Activated CD8-positive, alpha-beta memory T cell treated with anti-CD3 and anti-CD28 coated beads, Interleukin-2, amount 10 ng/mL, durations not matched to agents 7 days and 5 days (primary cell): ENCODE measurements at regions not wholly inside any gene's neighbourhood (a gene's known extent, or its start where the extent isn't known, plus 50 kb on each side); places are given as distances from the start of the nearest gene placed in this dataset.

ENCODE experiments used
- ATAC-seq: fragments of 150-1000 bp; cut with Tn5 transposase; one replicate; pipeline ENCODE4 v1.10.0; 2021; ENCODE audit warnings: moderate library complexity
- CTCF ChIA-PET: fragments of 350-600 bp; sonication (Branson Sonifier 250); formaldehyde crosslinking; loops from one replicate; lab custom pipeline; 2021; ENCODE audit warnings: antibody characterized with exemption; lab: Charles Lee
- DNase-seq: peaks from one replicate; pipeline ENCODE4 v3.0.0-alpha.2; 2020
- H3K27ac Mint-ChIP-seq: one replicate; pipeline ENCODE4 v1.8.0; 2021; ENCODE audit warnings: mild to moderate bottlenecking, mixed read lengths
- H3K27me3 Mint-ChIP-seq: one replicate; pipeline ENCODE4 v1.8.0; 2021; ENCODE audit warnings: mixed read lengths
- H3K36me3 Mint-ChIP-seq: one replicate; pipeline ENCODE4 v1.8.0; 2021; ENCODE audit warnings: mild to moderate bottlenecking, mixed read lengths
- H3K4me1 Mint-ChIP-seq: one replicate; pipeline ENCODE4 v1.8.0; 2021; ENCODE audit warnings: mixed read lengths
- H3K4me3 Mint-ChIP-seq: one replicate; pipeline ENCODE4 v1.8.0; 2021; ENCODE audit warnings: mild to moderate bottlenecking, moderate library complexity, mixed read lengths
- H3K9me3 Mint-ChIP-seq: one replicate; pipeline ENCODE4 v1.8.0; 2022; ENCODE audit warnings: low read depth, mixed read lengths

GRCh38 chr5:174355208-174355612 lies 309.7 kb downstream of the NSG2 start:
- peaks cover 7% of the 10 kb centered on the region for H3K9me3 Mint-ChIP-seq
- ATAC-seq, result no peak
- H3K4me3 Mint-ChIP-seq, result no peak overlapping the region
- H3K4me1 Mint-ChIP-seq, result no peaks in the 10 kb centered on the region
- no peaks in the 10 kb centered on the region for H3K27me3 Mint-ChIP-seq
- DNase-seq, result no peak
- no peak overlapping the region for H3K27ac Mint-ChIP-seq
- CTCF ChIA-PET, result no interaction called here
- H3K36me3 Mint-ChIP-seq, result no peaks in the 10 kb centered on the region

- Mint-ChIP-seq H3K4me1 (no peaks in the 10 kb centered on the region), H3K9me3 (peaks cover 7% of the 10 kb centered on the region), H3K27ac (no peak overlapping the region), H3K4me3 (no peak overlapping the region), H3K27me3 (no peaks in the 10 kb centered on the region), H3K36me3 (no peaks in the 10 kb centered on the region)
- CTCF ChIA-PET, result no interaction called here
- ATAC-seq (no peak), DNase-seq (no peak)
These were observed 310.5 kb downstream of the NSG2 start for GRCh38 chr5:174355995-174356394.

- no peak for ATAC-seq
- Mint-ChIP-seq H3K27ac (no peak overlapping the region), H3K36me3 (no peaks in the 10 kb centered on the region), H3K4me1 (no peaks in the 10 kb centered on the region), H3K4me3 (no peak overlapping the region), H3K9me3 (peaks cover 7% of the 10 kb centered on the region), H3K27me3 (no peaks in the 10 kb centered on the region)
- CTCF ChIA-PET, result no interaction called here
- no peak for DNase-seq
These were observed 311.0 kb downstream of the NSG2 start for GRCh38 chr5:174356536-174356935.

GRCh38 chr5:174358276-174358675 lies 312.8 kb downstream of the NSG2 start:
- Mint-ChIP-seq H3K9me3 (peaks cover 12% of the 10 kb centered on the region), H3K36me3 (no peaks in the 10 kb centered on the region), H3K27me3 (no peaks in the 10 kb centered on the region), H3K27ac (no peak overlapping the region), H3K4me3 (no peak overlapping the region), H3K4me1 (no peaks in the 10 kb centered on the region)
- ATAC-seq (no peak), DNase-seq (no peak)
- CTCF ChIA-PET, result interaction anchor here (1.0 kb wide), 1 partner anchor 46 kb away, joined by 3 read pairs; no protein-coding TSS in a partner anchor

- Mint-ChIP-seq H3K27me3 (no peaks in the 10 kb centered on the region), H3K36me3 (no peaks in the 10 kb centered on the region), H3K9me3 (peaks cover 12% of the 10 kb centered on the region), H3K4me3 (no peak overlapping the region), H3K4me1 (no peaks in the 10 kb centered on the region), H3K27ac (no peak overlapping the region)
- CTCF ChIA-PET, result interaction anchor here (1.0 kb wide), 1 partner anchor 47 kb away, joined by 3 read pairs; no protein-coding TSS in a partner anchor
- DNase-seq (no peak), ATAC-seq (no peak)
These were observed 313.6 kb downstream of the NSG2 start for GRCh38 chr5:174359071-174359470.

GRCh38 chr5:174362514-174362913 lies 317.0 kb downstream of the NSG2 start:
- CTCF ChIA-PET, result no interaction called here
- Mint-ChIP-seq H3K4me3 (no peak overlapping the region), H3K27ac (no peak overlapping the region), H3K4me1 (no peaks in the 10 kb centered on the region), H3K36me3 (no peaks in the 10 kb centered on the region), H3K9me3 (peaks cover 7% of the 10 kb centered on the region), H3K27me3 (no peaks in the 10 kb centered on the region)
- DNase-seq (no peak), ATAC-seq (no peak)

- ATAC-seq (no peak), DNase-seq (no peak)
- H3K36me3 Mint-ChIP-seq, result no peaks in the 10 kb centered on the region
- no peaks in the 10 kb centered on the region for H3K4me1 Mint-ChIP-seq
- no peaks in the 10 kb centered on the region for H3K27me3 Mint-ChIP-seq
- H3K4me3 Mint-ChIP-seq, result no peak overlapping the region
- H3K9me3 Mint-ChIP-seq, result peaks cover 7% of the 10 kb centered on the region
- CTCF ChIA-PET, result no interaction called here
- no peak overlapping the region for H3K27ac Mint-ChIP-seq
These were observed 318.4 kb downstream of the NSG2 start for GRCh38 chr5:174363934-174364333.

- Mint-ChIP-seq H3K27me3 (no peaks in the 10 kb centered on the region), H3K4me3 (no peak overlapping the region), H3K36me3 (no peaks in the 10 kb centered on the region), H3K9me3 (peaks cover 6% of the 10 kb centered on the region), H3K4me1 (no peaks in the 10 kb centered on the region), H3K27ac (no peak overlapping the region)
- no peak for DNase-seq
- ATAC-seq, result no peak
- CTCF ChIA-PET, result no interaction called here
These were observed 319.2 kb downstream of the NSG2 start for GRCh38 chr5:174364676-174365075.

GRCh38 chr5:174371600-174372094 lies 326.1 kb downstream of the NSG2 start:
- Mint-ChIP-seq H3K36me3 (no peaks in the 10 kb centered on the region), H3K27me3 (no peaks in the 10 kb centered on the region), H3K4me3 (no peak overlapping the region), H3K27ac (no peak overlapping the region), H3K9me3 (peaks cover 3% of the 10 kb centered on the region), H3K4me1 (no peaks in the 10 kb centered on the region)
- DNase-seq, result no peak
- ATAC-seq, result no peak
- CTCF ChIA-PET, result no interaction called here

GRCh38 chr5:174374206-174374605 lies 328.7 kb downstream of the NSG2 start:
- Mint-ChIP-seq H3K9me3 (peaks cover 3% of the 10 kb centered on the region), H3K36me3 (no peaks in the 10 kb centered on the region), H3K4me1 (no peaks in the 10 kb centered on the region), H3K27ac (no peak overlapping the region), H3K4me3 (no peak overlapping the region), H3K27me3 (no peaks in the 10 kb centered on the region)
- DNase-seq (no peak), ATAC-seq (no peak)
- CTCF ChIA-PET, result no interaction called here

- no peaks in the 10 kb centered on the region for H3K27me3 Mint-ChIP-seq
- CTCF ChIA-PET, result no interaction called here
- H3K9me3 Mint-ChIP-seq, result peaks cover under 1% of the 10 kb centered on the region
- ATAC-seq, result no peak
- DNase-seq, result no peak
- H3K4me1 Mint-ChIP-seq, result no peaks in the 10 kb centered on the region
- H3K36me3 Mint-ChIP-seq, result no peaks in the 10 kb centered on the region
- no peak overlapping the region for H3K27ac Mint-ChIP-seq
- no peak overlapping the region for H3K4me3 Mint-ChIP-seq
These were observed 330.6 kb downstream of the NSG2 start for GRCh38 chr5:174376056-174376455.

- ATAC-seq (no peak), DNase-seq (no peak)
- H3K4me1 Mint-ChIP-seq, result no peaks in the 10 kb centered on the region
- H3K36me3 Mint-ChIP-seq, result no peaks in the 10 kb centered on the region
- no peak overlapping the region for H3K4me3 Mint-ChIP-seq
- no peak overlapping the region for H3K27ac Mint-ChIP-seq
- CTCF ChIA-PET, result no interaction called here
- H3K27me3 Mint-ChIP-seq, result no peaks in the 10 kb centered on the region
- H3K9me3 Mint-ChIP-seq, result no peaks in the 10 kb centered on the region
These were observed 331.3 kb downstream of the NSG2 start for GRCh38 chr5:174376726-174377373.

GRCh38 chr5:174378121-174378874 lies 332.8 kb downstream of the NSG2 start:
- H3K36me3 Mint-ChIP-seq, result no peaks in the 10 kb centered on the region
- no peak overlapping the region for H3K27ac Mint-ChIP-seq
- CTCF ChIA-PET, result no interaction called here
- H3K4me1 Mint-ChIP-seq, result no peaks in the 10 kb centered on the region
- no peaks in the 10 kb centered on the region for H3K9me3 Mint-ChIP-seq
- no peak for DNase-seq
- H3K27me3 Mint-ChIP-seq, result no peaks in the 10 kb centered on the region
- H3K4me3 Mint-ChIP-seq, result no peak overlapping the region
- ATAC-seq, result no peak

GRCh38 chr5:174380311-174380710 lies 334.8 kb downstream of the NSG2 start:
- no peaks in the 10 kb centered on the region for H3K9me3 Mint-ChIP-seq
- H3K27me3 Mint-ChIP-seq, result no peaks in the 10 kb centered on the region
- no peak for ATAC-seq
- H3K36me3 Mint-ChIP-seq, result no peaks in the 10 kb centered on the region
- no peak for DNase-seq
- no peak overlapping the region for H3K4me3 Mint-ChIP-seq
- H3K4me1 Mint-ChIP-seq, result no peaks in the 10 kb centered on the region
- CTCF ChIA-PET, result no interaction called here
- no peak overlapping the region for H3K27ac Mint-ChIP-seq
